GM12864 (cell line): ENCODE measurements at regions not wholly inside any gene's neighbourhood (a gene's known extent, or its start where the extent isn't known, plus 50 kb on each side); places are given as distances from the start of the nearest gene placed in this dataset.

Experiments used
- DNase-seq: peaks from one replicate; pipeline ENCODE4 v3.0.0-alpha.2; 2011; ENCODE audit warnings: low read depth
- H3K4me3 ChIP-seq: 2 replicates; pipeline ENCODE4 v1.5.1; 2011; ENCODE audit warnings: mild to moderate bottlenecking, low read depth, low read length, control low read depth
- TF ChIP-seq, protein P1 (sequence below): IDR thresholded peaks from 2 replicates; pipeline ENCODE4 v1.5.1; 2011; ENCODE audit warnings: low read depth, mild to moderate bottlenecking, moderate library complexity, low read length, control low read depth, inconsistent platforms; ENCODE audit errors: missing control alignments

DNA sequence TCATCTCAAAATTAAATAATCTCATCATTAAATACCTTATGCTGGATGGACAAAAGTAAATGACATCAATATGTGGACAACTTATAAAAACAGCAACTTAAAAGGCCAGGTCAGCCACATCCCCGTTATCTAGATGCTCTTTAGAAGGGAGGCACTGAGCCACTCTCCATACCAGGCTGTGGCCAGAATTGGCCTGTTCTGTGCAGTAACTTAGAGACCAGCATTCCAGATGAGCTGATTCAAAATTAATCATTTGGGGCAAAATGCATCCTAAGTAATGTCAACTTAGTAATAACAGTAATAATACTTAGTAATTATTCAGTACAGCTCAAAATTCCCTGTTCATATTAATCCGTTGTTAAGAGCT, 373.6 kb downstream of the FBXW7 start:
- no peak overlapping the region for H3K4me3 ChIP-seq
- no peak for DNase-seq
- TF ChIP-seq, protein P1, sequence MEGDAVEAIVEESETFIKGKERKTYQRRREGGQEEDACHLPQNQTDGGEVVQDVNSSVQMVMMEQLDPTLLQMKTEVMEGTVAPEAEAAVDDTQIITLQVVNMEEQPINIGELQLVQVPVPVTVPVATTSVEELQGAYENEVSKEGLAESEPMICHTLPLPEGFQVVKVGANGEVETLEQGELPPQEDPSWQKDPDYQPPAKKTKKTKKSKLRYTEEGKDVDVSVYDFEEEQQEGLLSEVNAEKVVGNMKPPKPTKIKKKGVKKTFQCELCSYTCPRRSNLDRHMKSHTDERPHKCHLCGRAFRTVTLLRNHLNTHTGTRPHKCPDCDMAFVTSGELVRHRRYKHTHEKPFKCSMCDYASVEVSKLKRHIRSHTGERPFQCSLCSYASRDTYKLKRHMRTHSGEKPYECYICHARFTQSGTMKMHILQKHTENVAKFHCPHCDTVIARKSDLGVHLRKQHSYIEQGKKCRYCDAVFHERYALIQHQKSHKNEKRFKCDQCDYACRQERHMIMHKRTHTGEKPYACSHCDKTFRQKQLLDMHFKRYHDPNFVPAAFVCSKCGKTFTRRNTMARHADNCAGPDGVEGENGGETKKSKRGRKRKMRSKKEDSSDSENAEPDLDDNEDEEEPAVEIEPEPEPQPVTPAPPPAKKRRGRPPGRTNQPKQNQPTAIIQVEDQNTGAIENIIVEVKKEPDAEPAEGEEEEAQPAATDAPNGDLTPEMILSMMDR = no peak

DNA sequence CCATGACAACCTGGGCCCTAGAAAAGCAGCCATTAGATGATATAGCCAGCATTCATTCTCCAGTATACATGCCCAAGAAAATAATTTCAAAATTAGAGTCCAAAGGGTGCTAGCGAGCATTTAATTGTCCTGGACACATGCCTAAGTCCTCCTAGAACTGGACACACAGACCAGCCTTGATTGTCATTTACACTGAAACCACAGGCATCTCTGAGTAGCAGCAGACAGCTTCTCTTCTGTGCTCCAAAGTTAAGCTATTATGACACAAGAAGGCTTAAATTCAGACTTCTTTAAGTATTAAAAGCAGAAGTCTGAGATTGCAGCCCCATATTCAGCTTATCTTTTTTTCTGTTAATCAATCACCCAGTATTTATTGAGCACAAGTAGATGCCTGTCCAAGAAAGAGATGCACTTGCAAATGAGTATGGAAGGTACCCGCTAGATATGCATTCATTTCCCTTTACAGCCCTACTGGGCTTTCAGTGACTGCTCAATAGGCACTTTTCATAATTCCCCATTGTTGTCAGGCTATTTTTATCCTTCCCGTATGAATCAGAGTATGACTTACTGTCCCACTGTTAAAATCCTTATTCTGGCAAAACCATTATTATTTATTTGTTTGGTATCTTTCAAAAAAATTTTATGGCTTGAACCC, 374.1 kb downstream of the FBXW7 start:
- TF ChIP-seq, protein P1 = no peak
- H3K4me3 ChIP-seq = no peak overlapping the region
- DNase-seq = no peak

DNA sequence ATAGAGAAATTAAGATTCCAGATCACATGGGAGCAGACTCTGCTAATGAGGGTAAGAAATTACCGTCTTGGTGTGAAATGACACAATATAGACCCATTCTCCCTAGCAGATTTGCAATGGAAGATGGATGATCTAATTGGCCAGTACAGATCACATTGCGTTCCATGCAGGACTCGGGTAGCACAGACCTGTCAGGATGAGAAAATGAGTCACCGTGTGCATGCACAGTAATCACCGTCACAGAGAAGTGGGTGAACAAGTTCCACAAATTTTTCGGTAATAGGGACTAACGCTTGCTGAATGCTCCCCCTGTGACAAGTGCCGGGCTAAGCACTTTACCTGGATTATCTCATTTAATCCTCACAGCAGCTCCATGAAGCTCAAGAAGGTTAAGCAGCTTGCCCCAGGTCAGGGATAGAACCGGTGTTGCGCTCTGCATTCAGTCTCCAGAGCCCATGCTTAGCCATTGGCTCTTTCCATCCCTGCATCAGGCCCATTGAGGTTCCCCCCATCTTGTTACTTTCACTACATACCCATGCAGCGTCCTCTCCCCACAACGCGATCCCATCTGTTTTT, 375.6 kb downstream of the FBXW7 start:
- H3K4me3 ChIP-seq = no peak overlapping the region
- TF ChIP-seq, protein P1 = no peak
- DNase-seq = no peak

DNA sequence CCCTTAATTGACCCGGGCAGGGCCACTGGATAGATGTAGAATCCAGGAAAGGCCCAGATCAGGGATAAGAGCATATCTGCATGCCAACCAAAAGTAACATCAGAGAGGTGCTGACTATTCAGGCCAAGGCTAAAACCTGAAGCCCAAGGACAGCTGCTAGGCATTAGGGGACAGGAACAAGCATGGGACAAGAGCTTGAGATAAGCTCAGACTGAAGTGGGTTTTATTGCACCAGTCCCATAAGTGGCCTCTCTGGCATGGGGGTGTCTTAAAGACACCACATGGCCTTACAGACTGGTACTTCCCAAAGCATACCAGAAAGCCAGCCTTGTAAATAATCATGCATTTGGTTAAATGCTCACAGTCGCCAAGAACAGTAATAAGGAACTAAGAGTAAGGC, 376.1 kb downstream of the FBXW7 start:
- no peak overlapping the region for H3K4me3 ChIP-seq
- TF ChIP-seq, protein P1 = no peak
- no peak for DNase-seq

DNA sequence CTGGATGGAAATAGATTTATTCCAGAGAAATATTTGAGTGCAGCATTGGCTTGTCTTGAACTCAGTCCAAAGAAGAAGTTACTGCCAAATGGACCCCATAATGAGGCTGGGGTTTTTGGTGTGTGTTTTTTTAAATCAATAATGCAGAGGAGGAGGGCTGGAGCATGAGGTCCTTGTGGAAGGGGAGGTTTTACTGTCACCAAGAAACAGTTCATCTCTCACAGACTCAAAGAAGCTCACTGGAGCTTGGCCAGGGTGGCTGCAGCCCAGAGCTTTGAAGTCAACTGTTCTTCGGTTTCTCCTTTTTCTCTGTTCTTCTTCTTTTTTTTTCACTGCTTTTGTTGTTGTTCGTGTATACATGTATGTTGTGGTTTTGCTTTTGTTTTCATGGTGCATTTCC, 377.7 kb downstream of the FBXW7 start:
- TF ChIP-seq, protein P1 = no peak
- DNase-seq = no peak
- no peak overlapping the region for H3K4me3 ChIP-seq

DNA sequence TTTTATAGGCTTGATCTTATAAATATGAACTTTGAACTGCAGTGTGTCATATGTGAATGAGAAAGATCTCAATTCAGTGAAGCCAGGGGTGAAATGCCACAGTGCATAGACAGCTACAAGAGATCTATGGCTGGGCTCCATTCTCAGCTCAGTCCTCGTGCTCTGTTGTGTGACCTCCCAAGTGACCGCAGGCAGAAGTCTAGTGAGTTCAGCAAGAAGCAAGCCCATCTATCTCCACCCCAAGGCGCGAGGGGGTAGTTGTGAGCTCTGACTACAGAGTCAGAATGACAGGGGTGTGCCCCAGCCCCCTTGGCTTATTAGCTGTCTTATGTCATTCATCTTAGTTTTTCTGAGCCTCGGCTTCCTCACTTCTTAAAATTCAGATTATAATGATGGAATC, 378.3 kb downstream of the FBXW7 start:
- TF ChIP-seq, protein P1 = no peak
- no peak overlapping the region for H3K4me3 ChIP-seq
- DNase-seq = no peak

DNA sequence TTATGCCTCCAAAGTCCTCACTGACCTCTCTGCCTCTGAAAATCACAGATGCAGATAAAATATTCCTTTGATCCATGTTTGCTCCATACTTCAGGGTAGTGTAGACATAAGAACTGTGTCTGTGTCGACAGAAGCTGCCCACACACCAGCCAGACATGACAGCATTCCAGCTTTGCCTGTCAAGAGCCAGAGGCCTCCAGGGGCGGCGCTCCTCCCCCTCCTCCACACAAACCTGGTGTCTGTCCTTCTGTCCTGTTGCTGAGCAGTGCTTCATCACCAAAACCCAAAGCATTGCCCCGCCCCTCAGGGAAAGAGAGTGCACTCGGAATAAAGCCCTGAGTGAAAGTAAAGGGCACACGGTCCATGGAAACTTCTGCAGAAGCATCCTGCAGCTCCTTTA, 379.4 kb downstream of the FBXW7 start:
- no peak overlapping the region for H3K4me3 ChIP-seq
- no peak for DNase-seq
- TF ChIP-seq, protein P1 = no peak
